Fibroblast of villous mesenchyme (primary cell): ENCODE measurements at regions not wholly inside any gene's neighbourhood (a gene's known extent, or its start where the extent isn't known, plus 50 kb on each side); places are given as distances from the start of the nearest gene placed in this dataset.

ENCODE experiments used
- DNase-seq: peaks from one replicate; pipeline ENCODE4 v3.0.0-alpha.2; 2010; ENCODE audit warnings: low read depth
- H3K4me3 ChIP-seq: 2 replicates; pipeline ENCODE4 v1.5.1; 2011; ENCODE audit warnings: low read depth, mild to moderate bottlenecking, low read length
- TF ChIP-seq, protein P1 (sequence below): IDR thresholded peaks from 2 replicates; pipeline ENCODE4 v1.5.1; 2012; ENCODE audit warnings: low read depth, mild to moderate bottlenecking, low read length; ENCODE audit not compliant: insufficient read depth

DNA sequence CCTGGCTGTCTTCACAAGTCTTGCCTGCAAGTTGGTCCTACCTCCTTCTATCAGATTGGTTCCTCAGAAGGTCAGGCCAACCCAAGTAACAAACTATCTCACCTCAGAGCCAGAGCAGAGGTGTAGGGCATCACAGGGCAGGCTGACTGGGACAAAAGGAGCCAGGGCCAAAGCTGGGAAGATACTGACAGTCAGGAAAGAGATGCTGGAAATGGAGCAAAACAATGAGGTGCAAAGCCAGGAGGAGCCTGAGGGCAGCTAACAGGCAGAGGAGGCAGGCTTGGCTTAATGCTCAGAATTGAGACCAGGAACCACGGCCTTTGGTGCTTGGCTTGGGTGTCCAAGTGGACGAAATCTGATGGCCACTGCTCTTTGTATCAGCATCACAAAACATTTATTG is 68.4 kb upstream of the PNMA1 start:
- TF ChIP-seq, protein P1, sequence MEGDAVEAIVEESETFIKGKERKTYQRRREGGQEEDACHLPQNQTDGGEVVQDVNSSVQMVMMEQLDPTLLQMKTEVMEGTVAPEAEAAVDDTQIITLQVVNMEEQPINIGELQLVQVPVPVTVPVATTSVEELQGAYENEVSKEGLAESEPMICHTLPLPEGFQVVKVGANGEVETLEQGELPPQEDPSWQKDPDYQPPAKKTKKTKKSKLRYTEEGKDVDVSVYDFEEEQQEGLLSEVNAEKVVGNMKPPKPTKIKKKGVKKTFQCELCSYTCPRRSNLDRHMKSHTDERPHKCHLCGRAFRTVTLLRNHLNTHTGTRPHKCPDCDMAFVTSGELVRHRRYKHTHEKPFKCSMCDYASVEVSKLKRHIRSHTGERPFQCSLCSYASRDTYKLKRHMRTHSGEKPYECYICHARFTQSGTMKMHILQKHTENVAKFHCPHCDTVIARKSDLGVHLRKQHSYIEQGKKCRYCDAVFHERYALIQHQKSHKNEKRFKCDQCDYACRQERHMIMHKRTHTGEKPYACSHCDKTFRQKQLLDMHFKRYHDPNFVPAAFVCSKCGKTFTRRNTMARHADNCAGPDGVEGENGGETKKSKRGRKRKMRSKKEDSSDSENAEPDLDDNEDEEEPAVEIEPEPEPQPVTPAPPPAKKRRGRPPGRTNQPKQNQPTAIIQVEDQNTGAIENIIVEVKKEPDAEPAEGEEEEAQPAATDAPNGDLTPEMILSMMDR = no peak

DNA sequence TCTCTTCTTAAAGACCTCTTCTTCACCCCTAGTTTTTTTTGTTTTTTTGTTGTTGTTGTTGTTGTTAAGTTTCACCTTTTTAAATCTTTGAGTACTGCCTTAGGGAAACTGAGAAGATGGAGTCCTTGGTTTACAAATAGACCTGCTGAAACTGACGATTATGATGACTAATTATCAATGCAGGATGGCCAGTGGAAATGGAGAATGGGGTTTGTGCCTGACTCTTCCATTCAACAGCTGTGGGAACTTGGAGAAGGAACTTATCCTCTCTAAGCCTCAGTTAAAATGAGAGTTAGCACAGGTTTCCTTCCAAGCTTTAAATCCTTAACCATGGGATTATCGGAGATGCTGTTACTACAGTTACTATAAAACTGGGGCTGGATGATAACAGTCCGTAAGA is 66.7 kb upstream of the PNMA1 start:
- no peak for DNase-seq
- H3K4me3 ChIP-seq = no peak overlapping the region
- TF ChIP-seq, protein P1 = no peak

More for the DNA sequence above, 68.4 kb upstream of the PNMA1 start:
- DNase-seq = no peak
- H3K4me3 ChIP-seq = no peak overlapping the region

DNA sequence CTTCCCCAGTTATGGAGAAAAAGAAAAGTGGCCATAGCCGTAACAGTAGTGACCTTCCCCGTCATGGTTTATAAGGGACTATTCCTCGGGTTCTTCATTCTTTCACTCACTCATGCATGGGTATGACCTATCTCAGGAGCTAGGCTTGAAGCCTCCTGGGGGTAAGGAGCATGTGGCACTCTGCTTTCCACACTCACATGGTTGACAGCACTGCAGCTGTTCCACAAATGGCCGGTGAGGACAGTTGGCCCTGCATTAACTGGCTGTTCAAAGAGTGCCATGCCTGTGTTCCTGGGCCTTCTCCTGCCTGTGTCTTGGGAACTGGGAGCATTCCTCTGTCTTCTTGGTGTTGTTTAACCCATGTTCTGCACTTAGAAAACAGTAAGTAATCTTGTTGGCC is 66.2 kb upstream of the PNMA1 start:
- DNase-seq = no peak

DNA sequence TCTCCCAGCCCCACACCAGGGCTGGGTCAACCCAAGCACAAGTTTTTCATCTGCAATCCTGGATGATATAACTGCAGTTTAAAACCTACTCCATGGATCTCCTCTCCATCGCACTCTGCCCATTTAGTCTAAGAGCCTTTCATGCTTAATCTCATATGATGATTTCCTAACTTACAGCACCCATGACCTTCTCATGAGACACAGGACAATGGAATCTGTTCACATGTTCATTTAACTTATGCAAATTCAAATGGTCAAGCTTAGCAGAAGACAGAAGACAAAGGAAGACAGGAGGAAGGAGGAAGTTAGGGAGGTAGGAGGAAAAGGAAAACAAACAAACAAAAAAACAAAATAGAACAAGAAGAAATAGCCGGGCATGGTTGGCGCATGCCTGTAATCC is 64.6 kb upstream of the PNMA1 start:
- no peak overlapping the region for H3K4me3 ChIP-seq
- DNase-seq = no peak
- TF ChIP-seq, protein P1 = no peak

More for the DNA sequence above, 66.2 kb upstream of the PNMA1 start:
- no peak overlapping the region for H3K4me3 ChIP-seq
- TF ChIP-seq, protein P1 = no peak

DNA sequence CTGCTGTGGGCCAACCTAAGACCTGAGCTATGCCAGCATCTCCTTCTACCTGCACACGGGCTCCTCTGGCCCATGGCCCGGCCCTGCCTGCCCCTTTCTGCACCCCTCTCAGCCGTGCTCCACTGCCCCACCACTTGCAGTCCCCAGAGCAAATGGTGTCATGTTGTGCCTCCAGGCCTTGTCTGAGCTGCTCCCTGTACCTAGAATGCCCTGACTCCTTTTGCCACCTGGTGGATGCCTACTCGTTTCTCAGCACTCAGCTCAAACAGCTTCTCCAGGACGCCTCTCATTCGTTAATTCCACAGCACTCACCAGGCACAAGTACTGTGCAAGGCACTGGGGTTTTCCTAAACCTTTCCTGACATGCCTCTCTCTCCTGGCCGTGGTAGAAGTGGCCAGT is 63.2 kb upstream of the PNMA1 start:
- DNase-seq = no peak
- no peak overlapping the region for H3K4me3 ChIP-seq
- TF ChIP-seq, protein P1 = no peak

DNA sequence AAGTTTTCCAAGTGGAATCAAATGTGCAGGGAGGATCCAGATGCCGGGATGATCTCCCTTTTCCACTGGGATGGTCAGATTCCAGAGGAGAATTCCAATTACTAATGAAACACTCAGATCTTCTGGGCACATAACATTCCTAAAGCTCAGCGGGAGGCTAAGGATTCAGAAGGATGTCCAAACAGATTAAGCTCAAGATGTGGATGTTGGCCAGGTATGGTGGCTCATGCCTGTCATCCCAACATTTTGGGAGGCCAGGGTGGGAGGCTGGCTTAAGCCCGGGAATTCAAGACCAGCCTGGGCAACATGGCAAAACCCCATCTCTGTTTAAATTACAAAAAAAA is 62.0 kb upstream of the PNMA1 start:
- no peak overlapping the region for H3K4me3 ChIP-seq
- DNase-seq = no peak
- TF ChIP-seq, protein P1 = no peak

DNA sequence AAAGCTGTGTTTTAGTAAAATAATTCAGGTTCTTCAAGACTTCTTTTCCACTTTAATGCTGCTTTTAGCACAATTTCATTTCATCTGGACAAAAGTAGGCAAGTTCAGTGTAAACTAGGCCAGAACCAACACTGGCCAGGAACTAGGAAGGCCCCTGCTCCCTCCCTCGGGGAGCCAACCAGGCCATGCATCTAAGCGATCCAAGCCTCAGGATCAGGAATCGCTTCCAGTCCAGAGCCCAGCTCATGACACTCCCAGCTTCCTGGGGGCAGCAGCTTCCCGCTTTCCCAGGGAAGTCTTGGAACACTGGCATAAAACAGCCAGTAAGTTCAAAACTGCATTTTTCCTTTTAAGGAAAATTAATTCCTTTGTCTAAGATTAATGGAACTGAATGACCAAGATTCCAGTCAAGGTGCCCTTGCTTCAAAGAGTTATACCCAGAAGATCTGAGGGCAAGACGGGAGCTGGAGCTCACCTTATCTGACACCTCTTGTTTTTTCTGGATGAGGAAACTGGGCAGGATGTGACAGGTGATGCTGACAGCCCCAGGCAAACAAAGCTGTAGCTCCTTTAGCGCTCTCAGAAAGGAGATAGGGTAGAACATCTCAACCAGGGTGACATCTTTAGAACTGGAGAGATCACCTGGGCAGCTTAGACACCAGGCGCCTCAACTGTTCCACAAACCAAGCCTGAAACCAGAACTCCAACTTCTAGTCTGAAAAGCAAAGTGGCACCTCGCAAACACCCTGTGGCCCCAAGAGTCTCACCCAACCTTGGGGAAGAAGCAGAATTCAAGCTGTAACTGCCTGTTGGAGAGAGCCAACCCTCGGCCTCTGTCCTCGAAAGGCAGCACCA is 61.4 kb upstream of the PNMA1 start:
- TF ChIP-seq, protein P1 = no peak
- H3K4me3 ChIP-seq = no peak overlapping the region
- no peak for DNase-seq
